HCT116 (cell line): ENCODE measurements at regions not wholly inside any gene's neighbourhood (a gene's known extent, or its start where the extent isn't known, plus 50 kb on each side); places are given as distances from the start of the nearest gene placed in this dataset.

Source experiments
- CTCF ChIP-seq, 3 experiments: fragments of 200-600 bp in 1 of 3; sonication (generic) in 1 of 3; IDR thresholded peaks in 2 of 3; conservative IDR thresholded peaks in 1 of 3; 2 replicates each; pipeline ENCODE4 v1.5.1; 2012 to 2017; ENCODE audit warnings: low read depth in 2 of 3, low read length in 2 of 3, antibody characterized with exemption in 1 of 3, borderline replicate concordance in 1 of 3, control low read depth in 1 of 3, mild to moderate bottlenecking in 1 of 3, mixed read lengths in 1 of 3, mixed run types in 1 of 3, moderate library complexity in 1 of 3; ENCODE audit not compliant: insufficient read depth in 1 of 3
- ELF1 ChIP-seq: IDR thresholded peaks from 2 replicates; pipeline ENCODE4 v1.6.1; 2012; ENCODE audit warnings: low read depth, borderline replicate concordance
- EZH2 ChIP-seq: fragments of 200-600 bp; sonication (generic); IDR thresholded peaks from 2 replicates; pipeline ENCODE4 v1.6.1; 2017; ENCODE audit warnings: antibody characterized with exemption, mixed run types
- EZH2phosphoT487 ChIP-seq: fragments of 200-600 bp; IDR thresholded peaks from 2 replicates; pipeline ENCODE4 v1.6.1; 2018; ENCODE audit warnings: antibody characterized with exemption, borderline replicate concordance
- JUND ChIP-seq: IDR thresholded peaks from 2 replicates; pipeline ENCODE4 v1.6.1; 2012
- POLR2A ChIP-seq: IDR thresholded peaks from 2 replicates; pipeline ENCODE4 v1.7.0; 2011; ENCODE audit warnings: borderline replicate concordance; ENCODE audit not compliant: insufficient read depth, insufficient read length; ENCODE audit errors: extremely low read depth
- POLR2AphosphoS5 ChIP-seq: IDR thresholded peaks from 2 replicates; pipeline ENCODE4 v1.6.1; 2011; ENCODE audit warnings: mild to moderate bottlenecking, low read depth, low read length, moderate library complexity
- RAD21 ChIP-seq: IDR thresholded peaks from 2 replicates; pipeline ENCODE4 v1.6.1; 2012; ENCODE audit warnings: low read depth, mild to moderate bottlenecking
- REST ChIP-seq: IDR thresholded peaks from 2 replicates; pipeline ENCODE4 v1.6.1; 2012; ENCODE audit warnings: low read depth
- SIN3A ChIP-seq: IDR thresholded peaks from 2 replicates; pipeline ENCODE4 v1.6.1; 2012; ENCODE audit warnings: low read depth
- YY1 ChIP-seq: IDR thresholded peaks from 2 replicates; pipeline ENCODE4 v1.6.1; 2011; ENCODE audit warnings: low read length, low read depth, moderate library complexity, mild to moderate bottlenecking; ENCODE audit not compliant: insufficient replicate concordance; ENCODE audit errors: extremely low read depth
- ZFX ChIP-seq: fragments of 450-650 bp; IDR thresholded peaks from 2 replicates; pipeline ENCODE4 v1.6.1; 2017
- ZNF274 ChIP-seq: fragments of 200-500 bp; sonication (Bioruptor generic); IDR thresholded peaks from 2 replicates; pipeline ENCODE4 v1.6.1; 2014; ENCODE audit warnings: mild to moderate bottlenecking, low read depth, low read length, inconsistent platforms

DNA sequence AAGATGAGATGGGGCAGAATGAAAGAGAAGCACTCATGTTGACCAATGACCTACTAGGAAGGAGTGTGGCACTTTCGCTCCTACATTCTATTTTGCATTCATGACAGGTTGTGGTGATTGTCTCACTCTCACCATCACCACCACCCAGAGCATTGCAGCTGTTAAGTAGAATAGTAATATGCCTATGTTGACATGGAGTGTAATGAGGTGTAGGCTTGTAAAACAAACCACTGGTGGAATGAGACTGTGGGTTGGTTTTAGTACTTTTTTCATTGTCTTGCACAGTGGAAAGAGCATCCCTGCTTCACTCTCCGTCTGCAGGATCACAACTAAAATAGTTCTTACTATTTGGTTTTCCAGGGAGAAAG, 516.7 kb downstream of the NTRK2 start:
- TF ChIP-seq CTCF (IDR thresholded peaks at IDR 0.05 in 2 of 3, conservative IDR thresholded peaks at IDR 0.05 in 1 of 3; ENCODE audit: borderline replicate concordance in 1 of 3, insufficient read depth in 1 of 3, low read depth in 2 of 3, low read length in 2 of 3), result no peak
- no peak for TF ChIP-seq ZNF274
- TF ChIP-seq SIN3A, result no peak
- no peak for TF ChIP-seq ELF1
- TF ChIP-seq POLR2A, result no peak
- TF ChIP-seq YY1, result no peak
- no peak for TF ChIP-seq EZH2
- TF ChIP-seq ZFX, result no peak
- TF ChIP-seq RAD21, result no peak
- TF ChIP-seq JUND, result no peak
- no peak for TF ChIP-seq REST
- TF ChIP-seq POLR2AphosphoS5, result no peak
- TF ChIP-seq EZH2phosphoT487, result no peak
